ENCODE measurements at regions not wholly inside any gene's neighbourhood (a gene's known extent, or its start where the extent isn't known, plus 50 kb on each side); places are given as distances from the start of the nearest gene placed in this dataset.

- Mint-ChIP-seq H3K4me3 (no peak overlapping the region), H3K27me3 (ENCODE audit: low read depth) (no peaks in the 10 kb centered on the region), H3K4me1 (ENCODE audit: low read depth) (no peaks in the 10 kb centered on the region), H3K9me3 (no peaks in the 10 kb centered on the region), H3K36me3 (ENCODE audit: insufficient read depth in 2 of 2) (no peaks in the 10 kb centered on the region), H3K27ac (no peak overlapping the region)
- ATAC-seq (replicated peaks in 1 of 2), result no peak
- no peak for DNase-seq
Observed at GRCh38 chr12:24281341-24281740, 331.9 kb upstream of the SOX5 start.

- no peaks in the 10 kb centered on the region for H3K4me1 Mint-ChIP-seq (ENCODE audit: low read depth)
- ATAC-seq (replicated peaks in 1 of 2) (peak in 1 of 2 donors; percentile 30), DNase-seq (peak in 1 of 2 donors; percentile 1)
- no peaks in the 10 kb centered on the region for H3K9me3 Mint-ChIP-seq
- no peaks in the 10 kb centered on the region for H3K27me3 Mint-ChIP-seq (ENCODE audit: low read depth)
- H3K27ac Mint-ChIP-seq, result no peak overlapping the region
- no peak overlapping the region for H3K4me3 Mint-ChIP-seq
- no peaks in the 10 kb centered on the region for H3K36me3 Mint-ChIP-seq (ENCODE audit: insufficient read depth in 2 of 2)
Observed at GRCh38 chr12:24280056-24280842, 330.8 kb upstream of the SOX5 start.

DNA sequence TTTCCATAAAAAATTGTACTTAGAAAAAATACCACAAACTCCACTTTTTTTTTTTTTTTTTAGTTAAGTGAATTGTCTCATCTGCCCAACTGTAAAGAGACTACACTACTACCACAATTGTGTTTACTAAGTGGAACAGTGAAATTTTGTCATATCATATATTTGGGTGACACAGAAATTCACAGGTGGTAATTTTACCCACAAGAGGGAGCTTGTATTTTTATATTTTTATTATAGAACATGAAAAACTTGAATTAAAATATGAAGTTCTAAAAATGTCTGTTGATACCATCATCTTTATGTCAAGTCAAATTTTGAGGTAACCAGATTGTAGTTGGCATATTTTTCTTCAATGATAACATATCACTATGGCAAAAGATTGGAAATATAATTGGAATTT lies 329.4 kb upstream of the SOX5 start:
- Mint-ChIP-seq H3K27ac (no peak overlapping the region), H3K27me3 (ENCODE audit: low read depth) (no peaks in the 10 kb centered on the region), H3K4me3 (no peak overlapping the region), H3K9me3 (no peaks in the 10 kb centered on the region), H3K36me3 (ENCODE audit: insufficient read depth in 2 of 2) (no peaks in the 10 kb centered on the region), H3K4me1 (ENCODE audit: low read depth) (no peaks in the 10 kb centered on the region)
- DNase-seq (no peak), ATAC-seq (replicated peaks in 1 of 2) (no peak)

- ATAC-seq (replicated peaks in 1 of 2) (no peak), DNase-seq (no peak)
- no peak overlapping the region for H3K27ac Mint-ChIP-seq
- no peak overlapping the region for H3K4me3 Mint-ChIP-seq
- H3K36me3 Mint-ChIP-seq (ENCODE audit: insufficient read depth in 2 of 2), result no peaks in the 10 kb centered on the region
- H3K27me3 Mint-ChIP-seq (ENCODE audit: low read depth), result no peaks in the 10 kb centered on the region
- H3K9me3 Mint-ChIP-seq, result no peaks in the 10 kb centered on the region
- H3K4me1 Mint-ChIP-seq (ENCODE audit: low read depth), result no peaks in the 10 kb centered on the region
Observed at GRCh38 chr12:24270965-24271364, 321.5 kb upstream of the SOX5 start.

- Mint-ChIP-seq H3K27ac (no peak overlapping the region), H3K4me3 (no peak overlapping the region), H3K36me3 (ENCODE audit: insufficient read depth in 2 of 2) (no peaks in the 10 kb centered on the region)
Observed at GRCh38 chr12:24270464-24270863, 321.0 kb upstream of the SOX5 start.

GRCh38 chr12:24268663-24269186 lies 319.3 kb upstream of the SOX5 start:
- ATAC-seq (replicated peaks in 1 of 2) (no peak), DNase-seq (no peak)
- H3K36me3 Mint-ChIP-seq (ENCODE audit: insufficient read depth in 2 of 2), result no peaks in the 10 kb centered on the region
- no peak overlapping the region for H3K27ac Mint-ChIP-seq
- no peaks in the 10 kb centered on the region for H3K9me3 Mint-ChIP-seq
- no peaks in the 10 kb centered on the region for H3K4me1 Mint-ChIP-seq (ENCODE audit: low read depth)
- no peaks in the 10 kb centered on the region for H3K27me3 Mint-ChIP-seq (ENCODE audit: low read depth)
- no peak overlapping the region for H3K4me3 Mint-ChIP-seq

More at GRCh38 chr12:24270464-24270863, 321.0 kb upstream of the SOX5 start:
- ATAC-seq (replicated peaks in 1 of 2), result no peak
- Mint-ChIP-seq H3K4me1 (ENCODE audit: low read depth) (no peaks in the 10 kb centered on the region), H3K27me3 (ENCODE audit: low read depth) (no peaks in the 10 kb centered on the region), H3K9me3 (no peaks in the 10 kb centered on the region)
- no peak for DNase-seq

DNA sequence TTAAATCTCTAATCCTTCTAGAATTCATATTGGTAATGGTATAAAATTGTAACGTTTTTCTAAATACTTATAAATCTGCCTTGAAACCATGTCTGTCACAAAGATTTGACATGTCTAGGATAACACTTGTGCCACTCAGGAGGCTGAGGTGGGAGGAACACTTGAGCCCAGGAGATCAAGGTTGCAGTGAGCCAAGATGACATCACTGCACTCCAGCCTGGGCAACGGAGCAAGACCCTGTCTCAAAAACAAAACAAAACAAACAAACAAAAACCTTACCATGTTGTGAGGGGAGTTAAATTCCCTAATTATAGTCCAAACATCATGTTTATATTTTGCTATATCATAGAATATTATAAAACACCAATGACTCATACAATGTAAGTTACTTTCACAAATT lies 317.5 kb upstream of the SOX5 start:
- H3K27ac Mint-ChIP-seq, result no peak overlapping the region
- DNase-seq (no peak), ATAC-seq (replicated peaks in 1 of 2) (no peak)
- no peaks in the 10 kb centered on the region for H3K27me3 Mint-ChIP-seq (ENCODE audit: low read depth)
- peaks cover 0 to 4% of the 10 kb centered on the region in 2 donors for H3K9me3 Mint-ChIP-seq
- no peaks in the 10 kb centered on the region for H3K4me1 Mint-ChIP-seq (ENCODE audit: low read depth)
- no peak overlapping the region for H3K4me3 Mint-ChIP-seq
- no peaks in the 10 kb centered on the region for H3K36me3 Mint-ChIP-seq (ENCODE audit: insufficient read depth in 2 of 2)

GRCh38 chr12:24256684-24257083 lies 307.2 kb upstream of the SOX5 start:
- H3K36me3 Mint-ChIP-seq (ENCODE audit: insufficient read depth in 2 of 2), result no peaks in the 10 kb centered on the region
- peaks cover 0 to 3% of the 10 kb centered on the region in 2 donors for H3K9me3 Mint-ChIP-seq
- no peak for DNase-seq
- no peaks in the 10 kb centered on the region for H3K4me1 Mint-ChIP-seq (ENCODE audit: low read depth)
- no peak overlapping the region for H3K4me3 Mint-ChIP-seq
- H3K27ac Mint-ChIP-seq, result no peak overlapping the region
- no peaks in the 10 kb centered on the region for H3K27me3 Mint-ChIP-seq (ENCODE audit: low read depth)
- no peak for ATAC-seq (replicated peaks in 1 of 2)

DNA sequence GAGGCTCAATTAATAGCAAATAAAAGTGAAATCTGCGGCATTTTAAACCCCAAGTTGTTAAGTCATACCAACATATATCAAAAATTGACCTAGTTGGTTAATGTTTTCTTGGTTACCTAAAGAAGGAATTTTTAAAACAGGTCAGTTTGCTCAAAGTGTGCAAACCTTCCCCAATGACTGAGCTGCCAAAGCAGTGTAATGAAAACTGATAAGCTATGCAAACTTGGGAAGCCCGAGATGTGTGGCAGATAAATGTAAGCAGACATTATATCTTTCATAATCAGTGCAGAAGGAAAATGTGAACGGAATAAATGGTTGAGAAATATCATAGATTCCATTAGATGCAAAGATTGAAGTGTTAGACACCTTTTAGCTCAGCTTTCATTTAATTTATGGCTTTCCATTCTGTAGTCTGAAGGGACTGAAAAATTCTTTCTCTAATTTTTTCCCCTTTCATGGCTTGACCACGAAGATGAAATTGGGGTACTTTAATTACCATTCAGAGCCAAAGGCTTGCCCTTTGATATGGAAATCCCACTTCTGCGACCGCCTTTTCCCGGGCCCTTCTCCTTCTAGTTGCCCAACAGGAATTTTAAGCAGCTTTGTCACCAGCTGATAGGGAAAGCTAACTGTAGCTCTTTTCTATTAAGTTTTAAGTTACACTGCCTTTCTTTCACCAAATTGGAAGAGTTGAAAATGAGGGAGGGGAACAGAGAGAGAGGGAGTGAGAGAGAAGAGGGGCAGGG lies 306.6 kb upstream of the SOX5 start:
- peaks cover 0 to 3% of the 10 kb centered on the region in 2 donors for H3K9me3 Mint-ChIP-seq
- no peaks in the 10 kb centered on the region for H3K4me1 Mint-ChIP-seq (ENCODE audit: low read depth)
- H3K27ac Mint-ChIP-seq, result no peak overlapping the region
- DNase-seq, result no peak
- H3K36me3 Mint-ChIP-seq (ENCODE audit: insufficient read depth in 2 of 2), result no peaks in the 10 kb centered on the region
- no peaks in the 10 kb centered on the region for H3K27me3 Mint-ChIP-seq (ENCODE audit: low read depth)
- ATAC-seq (replicated peaks in 1 of 2), result no peak
- H3K4me3 Mint-ChIP-seq, result no peak overlapping the region

- no peaks in the 10 kb centered on the region for H3K27me3 Mint-ChIP-seq (ENCODE audit: low read depth)
- peaks cover 0 to 2% of the 10 kb centered on the region in 2 donors for H3K9me3 Mint-ChIP-seq
- no peaks in the 10 kb centered on the region for H3K4me1 Mint-ChIP-seq (ENCODE audit: low read depth)
- DNase-seq (no peak), ATAC-seq (replicated peaks in 1 of 2) (no peak)
- H3K27ac Mint-ChIP-seq, result no peak overlapping the region
- no peak overlapping the region for H3K4me3 Mint-ChIP-seq
- no peaks in the 10 kb centered on the region for H3K36me3 Mint-ChIP-seq (ENCODE audit: insufficient read depth in 2 of 2)
Observed at GRCh38 chr12:24252602-24253001, 303.1 kb upstream of the SOX5 start.

DNA sequence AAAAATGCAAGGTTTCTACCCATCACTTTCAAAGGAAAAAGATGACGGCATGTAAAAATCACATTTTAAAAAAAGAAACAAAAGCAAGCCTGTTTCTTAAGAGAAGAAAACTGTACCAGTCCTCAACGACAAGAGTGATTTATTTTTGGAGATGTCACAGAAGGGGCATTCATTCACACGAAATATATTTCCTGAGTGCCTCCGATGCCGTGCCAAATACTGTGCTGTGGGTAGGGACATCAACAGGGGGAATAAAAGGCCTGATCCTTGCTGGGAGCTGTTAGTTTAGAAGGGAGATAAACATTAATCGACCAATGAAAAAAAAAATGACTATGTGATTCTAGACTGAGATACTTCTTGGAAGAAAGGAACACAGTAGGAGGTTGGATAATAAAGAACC lies 297.5 kb upstream of the SOX5 start:
- H3K4me1 Mint-ChIP-seq (ENCODE audit: low read depth), result no peaks in the 10 kb centered on the region
- no peaks in the 10 kb centered on the region for H3K27me3 Mint-ChIP-seq (ENCODE audit: low read depth)
- no peaks in the 10 kb centered on the region for H3K36me3 Mint-ChIP-seq (ENCODE audit: insufficient read depth in 2 of 2)
- no peak overlapping the region for H3K27ac Mint-ChIP-seq
- ATAC-seq (replicated peaks in 1 of 2) (no peak), DNase-seq (no peak)
- H3K4me3 Mint-ChIP-seq, result no peak overlapping the region
- H3K9me3 Mint-ChIP-seq, result no peaks in the 10 kb centered on the region

GRCh38 chr12:24246376-24246775 lies 296.9 kb upstream of the SOX5 start:
- no peaks in the 10 kb centered on the region for H3K9me3 Mint-ChIP-seq
- ATAC-seq (replicated peaks in 1 of 2) (no peak), DNase-seq (no peak)
- H3K4me3 Mint-ChIP-seq, result no peak overlapping the region
- H3K27me3 Mint-ChIP-seq (ENCODE audit: low read depth), result no peaks in the 10 kb centered on the region
- no peaks in the 10 kb centered on the region for H3K4me1 Mint-ChIP-seq (ENCODE audit: low read depth)
- no peak overlapping the region for H3K27ac Mint-ChIP-seq
- no peaks in the 10 kb centered on the region for H3K36me3 Mint-ChIP-seq (ENCODE audit: insufficient read depth in 2 of 2)

DNA sequence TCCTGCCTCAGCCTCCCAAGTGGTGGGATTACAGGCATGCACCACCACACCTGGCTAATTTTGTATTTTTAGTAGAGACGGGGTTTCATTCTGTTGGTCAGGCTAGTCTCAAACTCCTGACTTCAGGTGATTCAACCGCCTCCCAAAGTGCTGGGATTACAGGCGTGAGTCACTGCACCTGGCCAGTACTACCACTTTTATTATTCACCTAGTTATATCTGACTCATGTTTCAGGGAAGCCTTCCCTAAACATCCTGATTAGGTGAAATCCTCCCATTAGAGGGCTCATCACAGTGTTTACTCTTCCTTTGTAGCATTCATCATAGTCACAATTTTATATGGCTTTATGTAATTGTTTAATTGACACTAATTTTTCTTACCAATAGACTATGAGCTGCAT lies 295.3 kb upstream of the SOX5 start:
- ATAC-seq (replicated peaks in 1 of 2), result no peak
- H3K9me3 Mint-ChIP-seq, result no peaks in the 10 kb centered on the region
- H3K4me1 Mint-ChIP-seq (ENCODE audit: low read depth), result no peaks in the 10 kb centered on the region
- H3K4me3 Mint-ChIP-seq, result no peak overlapping the region
- H3K27me3 Mint-ChIP-seq (ENCODE audit: low read depth), result no peaks in the 10 kb centered on the region
- no peak for DNase-seq
- H3K27ac Mint-ChIP-seq, result no peak overlapping the region
- H3K36me3 Mint-ChIP-seq (ENCODE audit: insufficient read depth in 2 of 2), result no peaks in the 10 kb centered on the region

Measured in activated T-cell treated with anti-CD3 and anti-CD28 coated beads, Interleukin-2, amount 50 U/mL, for 72 hours (primary cell).